Ascending aorta (tissue), 2 donors: ENCODE measurements at regions not wholly inside any gene's neighbourhood (a gene's known extent, or its start where the extent isn't known, plus 50 kb on each side); places are given as distances from the start of the nearest gene placed in this dataset.

Experiments used
- DNase-seq, 2 donors: peaks; one replicate each; pipeline ENCODE4 v3.0.0-alpha.2; 2019; ENCODE audit warnings: low spot score in 2 of 2
- H3K27ac ChIP-seq, 2 donors: fragments of 200-600 bp; sonication (generic); one replicate each; pipeline ENCODE4 v1.5.1; 2016 to 2017; ENCODE audit warnings: mild to moderate bottlenecking in 1 of 2
- H3K27me3 ChIP-seq: fragments of 200-600 bp; sonication (generic); one replicate; pipeline ENCODE4 v1.5.1; 2017
- H3K36me3 ChIP-seq, 2 donors: fragments of 200-600 bp; sonication (generic); one replicate each; pipeline ENCODE4 v1.5.1; 2016
- H3K4me1 ChIP-seq, 2 donors: fragments of 200-600 bp; sonication (generic); one replicate each; pipeline ENCODE4 v1.5.1; 2016 to 2017; ENCODE audit warnings: mild to moderate bottlenecking in 1 of 2
- H3K4me3 ChIP-seq, 2 donors: fragments of 200-600 bp; sonication (generic); one replicate each; pipeline ENCODE4 v1.5.1; 2016 to 2017; ENCODE audit warnings: mild to moderate bottlenecking in 1 of 2
- H3K9me3 ChIP-seq, 2 donors: fragments of 200-600 bp; sonication (generic); one replicate each; pipeline ENCODE4 v1.5.1; 2016
- CTCF ChIP-seq, 3 experiments: fragments of 200-600 bp in 2 of 3; fragments of 450-650 bp in 1 of 3; sonication (generic) in 2 of 3; IDR thresholded peaks; one replicate each; pipeline ENCODE4 v1.5.1; 2016 to 2019; ENCODE audit warnings: antibody characterized with exemption in 3 of 3, mild to moderate bottlenecking in 1 of 3, moderate library complexity in 1 of 3
- intact Hi-C: fragments of 100-400 bp; cut with DNase I; formaldehyde crosslinking; loops from one replicate; pipeline ENCODE4 v1.15.1; 2023

GRCh38 chr20:11537032-11537431 lies 380.7 kb upstream of the BTBD3 start:
- intact Hi-C loops, result no loop called here
- no peaks in the 10 kb centered on the region for H3K9me3 ChIP-seq
- no peaks in the 10 kb centered on the region for H3K36me3 ChIP-seq
- H3K27me3 ChIP-seq, result no peaks in the 10 kb centered on the region
- TF ChIP-seq CTCF (IDR thresholded peaks at IDR 0.05), result no peak
- H3K4me3 ChIP-seq, result no peak overlapping the region
- H3K4me1 ChIP-seq, result no peaks in the 10 kb centered on the region
- no peak overlapping the region for H3K27ac ChIP-seq
- DNase-seq, result no peak

GRCh38 chr20:11539450-11539849 lies 378.2 kb upstream of the BTBD3 start:
- Histone ChIP-seq H3K27ac (no peak overlapping the region), H3K27me3 (no peaks in the 10 kb centered on the region), H3K36me3 (no peaks in the 10 kb centered on the region), H3K4me1 (peaks cover 0 to 2% of the 10 kb centered on the region in 2 donors), H3K9me3 (no peaks in the 10 kb centered on the region), H3K4me3 (no peak overlapping the region)
- DNase-seq, result no peak
- no peak for TF ChIP-seq CTCF (IDR thresholded peaks at IDR 0.05)
- intact Hi-C loops, result no loop called here

- intact Hi-C loops, result loop anchor here (5.0 kb wide), 3 partner anchors 868 to 1073 kb away; partner anchors contain the start of gene JAG1
- Histone ChIP-seq H3K27ac (no peak overlapping the region), H3K36me3 (no peaks in the 10 kb centered on the region), H3K4me1 (peaks cover 0 to 2% of the 10 kb centered on the region in 2 donors), H3K27me3 (no peaks in the 10 kb centered on the region), H3K9me3 (no peaks in the 10 kb centered on the region), H3K4me3 (no peak overlapping the region)
- no peak for DNase-seq
- TF ChIP-seq CTCF (IDR thresholded peaks at IDR 0.05), result no peak
Observed at GRCh38 chr20:11540558-11540957, 377.1 kb upstream of the BTBD3 start.

- Histone ChIP-seq H3K4me3 (no peak overlapping the region), H3K9me3 (no peaks in the 10 kb centered on the region), H3K4me1 (peaks cover 0 to 2% of the 10 kb centered on the region in 2 donors), H3K36me3 (no peaks in the 10 kb centered on the region), H3K27ac (no peak overlapping the region), H3K27me3 (no peaks in the 10 kb centered on the region)
- TF ChIP-seq CTCF (IDR thresholded peaks at IDR 0.05), result no peak
- intact Hi-C loops, result loop anchor here (5.0 kb wide), 3 partner anchors 870 to 1075 kb away; partner anchors contain the start of gene JAG1
- DNase-seq, result no peak
Observed at GRCh38 chr20:11542645-11543044, 375.0 kb upstream of the BTBD3 start.

- Histone ChIP-seq H3K36me3 (no peaks in the 10 kb centered on the region), H3K4me3 (peak overlapping the region; percentile 31 to 39), H3K27ac (no peak overlapping the region), H3K27me3 (no peaks in the 10 kb centered on the region), H3K9me3 (no peaks in the 10 kb centered on the region), H3K4me1 (peaks cover 0 to 2% of the 10 kb centered on the region in 2 donors)
- intact Hi-C loops, result loop anchor here (1.0 to 5.0 kb wide), 5 partner anchors 872 to 1927 kb away; partner anchors contain the start of gene JAG1
- DNase-seq, result peak in 1 of 2 donors; percentile 62
- peak; percentile 43 to 64 (median 52) for TF ChIP-seq CTCF (IDR thresholded peaks at IDR 0.05)
Observed at GRCh38 chr20:11544029-11544678, 373.5 kb upstream of the BTBD3 start.
